B cell (primary cell): ENCODE measurements at regions not wholly inside any gene's neighbourhood (a gene's known extent, or its start where the extent isn't known, plus 50 kb on each side); places are given as distances from the start of the nearest gene placed in this dataset.

Experiments
- EZH2 ChIP-seq: IDR thresholded peaks from 2 replicates; pipeline ENCODE4 v1.6.1; 2012; ENCODE audit warnings: borderline replicate concordance, low read depth, mild to moderate bottlenecking, moderate library complexity, low read length; ENCODE audit not compliant: insufficient read depth, poor library complexity, severe bottlenecking
- TF ChIP-seq, protein P1 (sequence below): fragments of 200-600 bp; IDR thresholded peaks from one replicate; pipeline ENCODE4 v1.8.0; 2022; ENCODE audit warnings: antibody characterized with exemption, mild to moderate bottlenecking

DNA sequence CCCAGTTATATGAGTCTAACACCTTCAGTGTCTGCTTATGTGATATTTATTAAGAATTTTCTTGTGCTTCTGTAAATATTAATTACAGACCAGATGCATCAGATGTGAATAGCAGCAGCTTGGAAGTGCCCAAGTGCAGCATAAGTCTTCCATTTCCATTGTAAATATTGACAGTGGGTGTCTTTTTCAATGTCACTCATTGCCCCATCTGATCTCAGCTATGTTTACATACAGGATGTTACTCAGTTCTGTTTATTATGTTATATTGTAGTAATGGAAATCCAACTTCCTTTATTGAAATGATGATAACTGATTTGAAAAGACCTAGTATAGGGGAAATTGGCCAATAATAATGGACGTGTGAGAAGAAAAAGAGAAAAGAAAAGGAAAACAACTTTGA, 296.7 kb downstream of the SAMD5 start:
- TF ChIP-seq, protein P1, sequence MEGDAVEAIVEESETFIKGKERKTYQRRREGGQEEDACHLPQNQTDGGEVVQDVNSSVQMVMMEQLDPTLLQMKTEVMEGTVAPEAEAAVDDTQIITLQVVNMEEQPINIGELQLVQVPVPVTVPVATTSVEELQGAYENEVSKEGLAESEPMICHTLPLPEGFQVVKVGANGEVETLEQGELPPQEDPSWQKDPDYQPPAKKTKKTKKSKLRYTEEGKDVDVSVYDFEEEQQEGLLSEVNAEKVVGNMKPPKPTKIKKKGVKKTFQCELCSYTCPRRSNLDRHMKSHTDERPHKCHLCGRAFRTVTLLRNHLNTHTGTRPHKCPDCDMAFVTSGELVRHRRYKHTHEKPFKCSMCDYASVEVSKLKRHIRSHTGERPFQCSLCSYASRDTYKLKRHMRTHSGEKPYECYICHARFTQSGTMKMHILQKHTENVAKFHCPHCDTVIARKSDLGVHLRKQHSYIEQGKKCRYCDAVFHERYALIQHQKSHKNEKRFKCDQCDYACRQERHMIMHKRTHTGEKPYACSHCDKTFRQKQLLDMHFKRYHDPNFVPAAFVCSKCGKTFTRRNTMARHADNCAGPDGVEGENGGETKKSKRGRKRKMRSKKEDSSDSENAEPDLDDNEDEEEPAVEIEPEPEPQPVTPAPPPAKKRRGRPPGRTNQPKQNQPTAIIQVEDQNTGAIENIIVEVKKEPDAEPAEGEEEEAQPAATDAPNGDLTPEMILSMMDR: no peak
- no peak for TF ChIP-seq EZH2
